CD8-positive, alpha-beta memory T cell (primary cell): ENCODE measurements at regions not wholly inside any gene's neighbourhood (a gene's known extent, or its start where the extent isn't known, plus 50 kb on each side); places are given as distances from the start of the nearest gene placed in this dataset.

Experiments used
- CTCF ChIA-PET: fragments of 350-600 bp; sonication (Branson Sonifier 250); formaldehyde crosslinking; loops from one replicate; lab custom pipeline; 2021; ENCODE audit warnings: antibody characterized with exemption; lab: Charles Lee
- POLR2A ChIA-PET: fragments of 350-600 bp; sonication (Branson Sonifier 250); formaldehyde crosslinking; loops from one replicate; lab custom pipeline; 2021; ENCODE audit warnings: antibody characterized with exemption; lab: Charles Lee
- DNase-seq, 5 donors: peaks; one replicate each; pipeline versions ENCODE4 v3.0.0 to v3.0.0-alpha.2; 2020 to 2022; ENCODE audit warnings: mixed read lengths in 1 of 5
- H3K27ac ChIP-seq: one replicate; pipeline ENCODE4 v1.7.0; 2013; ENCODE audit warnings: low read depth, mild to moderate bottlenecking, low read length, moderate library complexity
- H3K27me3 ChIP-seq: 2 replicates; pipeline ENCODE4 v1.7.0; 2013; ENCODE audit warnings: low read length, mild to moderate bottlenecking; ENCODE audit not compliant: insufficient read depth, poor library complexity, severe bottlenecking
- H3K36me3 ChIP-seq: 2 replicates; pipeline ENCODE4 v1.7.0; 2013; ENCODE audit warnings: mild to moderate bottlenecking, low read length, moderate library complexity; ENCODE audit not compliant: insufficient read depth
- H3K4me1 ChIP-seq: 2 replicates; pipeline ENCODE4 v1.7.0; 2013; ENCODE audit warnings: mild to moderate bottlenecking, low read length, moderate library complexity; ENCODE audit not compliant: insufficient read depth
- H3K4me3 ChIP-seq: 2 replicates; pipeline ENCODE4 v1.7.0; 2013; ENCODE audit warnings: mild to moderate bottlenecking, low read length
- H3K9me3 ChIP-seq: 2 replicates; pipeline ENCODE4 v1.7.0; 2013; ENCODE audit warnings: mild to moderate bottlenecking, low read length
- H3K27ac Mint-ChIP-seq, 8 donors: one replicate each; pipeline ENCODE4 v1.8.0; 2020 to 2021; ENCODE audit warnings: mixed read lengths in 8 of 8, mild to moderate bottlenecking in 6 of 8, inconsistent platforms in 3 of 8, moderate library complexity in 3 of 8
- H3K27me3 Mint-ChIP-seq, 2 donors: one replicate each; pipeline ENCODE4 v1.8.0; 2020 to 2021; ENCODE audit warnings: mixed read lengths in 2 of 2, mild to moderate bottlenecking in 1 of 2, moderate library complexity in 1 of 2
- H3K36me3 Mint-ChIP-seq, 3 donors: one replicate each; pipeline ENCODE4 v1.8.0; 2020 to 2021; ENCODE audit warnings: mixed read lengths in 3 of 3, inconsistent platforms in 1 of 3, mild to moderate bottlenecking in 1 of 3
- H3K4me1 Mint-ChIP-seq, 3 donors: one replicate each; pipeline ENCODE4 v1.8.0; 2020 to 2021; ENCODE audit warnings: mixed read lengths in 3 of 3, inconsistent platforms in 1 of 3, mild to moderate bottlenecking in 1 of 3
- H3K4me3 Mint-ChIP-seq, 7 donors: one replicate each; pipeline ENCODE4 v1.8.0; 2020 to 2021; ENCODE audit warnings: mixed read lengths in 7 of 7, mild to moderate bottlenecking in 6 of 7, moderate library complexity in 4 of 7, inconsistent platforms in 2 of 7
- H3K9me3 Mint-ChIP-seq, 5 donors: one replicate each; pipeline ENCODE4 v1.8.0; 2020 to 2022; ENCODE audit warnings: mixed read lengths in 5 of 5, mild to moderate bottlenecking in 3 of 5, moderate library complexity in 2 of 5, inconsistent platforms in 1 of 5

DNA sequence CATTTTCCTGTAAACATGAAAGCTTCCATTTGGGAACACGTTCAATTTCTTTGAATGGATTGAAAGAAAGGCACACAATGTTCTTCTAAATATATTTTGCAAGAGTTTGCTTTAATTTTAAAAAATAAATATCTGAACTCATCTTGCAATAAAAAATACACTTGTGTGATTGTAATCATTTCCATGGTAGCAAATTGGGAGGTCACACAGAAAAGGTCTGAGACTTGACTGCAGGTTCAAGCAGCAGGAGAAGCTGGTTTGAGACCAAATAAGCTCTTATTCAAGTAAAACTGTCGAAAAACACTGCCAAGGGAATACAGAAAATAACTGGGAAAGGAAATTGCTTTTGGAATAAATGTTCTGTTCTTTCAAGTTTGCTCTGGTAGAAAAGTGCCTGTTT, 498.9 kb downstream of the ADGRL2 start:
- POLR2A ChIA-PET, result no interaction called here
- Mint-ChIP-seq H3K9me3 (peaks cover 0 to 18% (median 15%) of the 10 kb centered on the region in 5 donors), H3K27me3 (no peaks in the 10 kb centered on the region), H3K36me3 (no peaks in the 10 kb centered on the region), H3K4me3 (no peak overlapping the region), H3K4me1 (no peaks in the 10 kb centered on the region), H3K27ac (no peak overlapping the region)
- H3K27ac ChIP-seq, result no peak overlapping the region
- no peaks in the 10 kb centered on the region for H3K9me3 ChIP-seq
- no peak overlapping the region for H3K4me3 ChIP-seq
- H3K36me3 ChIP-seq, result no peaks in the 10 kb centered on the region
- CTCF ChIA-PET, result no interaction called here
- DNase-seq, result no peak
- no peaks in the 10 kb centered on the region for H3K4me1 ChIP-seq
- H3K27me3 ChIP-seq, result no peaks in the 10 kb centered on the region

DNA sequence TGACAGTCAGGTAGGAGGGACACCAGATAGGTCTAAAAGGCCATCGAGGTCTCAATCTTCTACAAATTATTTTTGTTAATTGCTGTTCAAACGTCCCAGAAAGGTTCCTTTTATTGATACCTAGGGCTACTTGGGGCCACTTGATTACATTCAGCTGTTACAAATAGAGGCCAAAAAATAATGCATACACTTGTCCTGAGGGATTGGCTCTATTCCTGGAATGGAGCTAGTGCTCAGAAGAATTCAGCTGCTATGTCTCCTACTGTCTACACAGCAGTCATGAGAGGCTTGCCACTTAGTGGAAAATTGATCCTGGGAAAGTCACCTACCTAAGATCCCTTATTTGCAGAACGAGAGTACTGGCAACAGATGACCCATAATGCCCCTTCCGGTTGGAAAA, 498.3 kb downstream of the ADGRL2 start:
- Histone ChIP-seq H3K36me3 (no peaks in the 10 kb centered on the region), H3K9me3 (no peaks in the 10 kb centered on the region), H3K4me3 (no peak overlapping the region), H3K4me1 (no peaks in the 10 kb centered on the region), H3K27me3 (no peaks in the 10 kb centered on the region), H3K27ac (no peak overlapping the region)
- H3K9me3 Mint-ChIP-seq, result peaks cover 0 to 20% (median 16%) of the 10 kb centered on the region in 5 donors
- H3K36me3 Mint-ChIP-seq, result no peaks in the 10 kb centered on the region
- H3K27ac Mint-ChIP-seq, result no peak overlapping the region
- H3K4me1 Mint-ChIP-seq, result no peaks in the 10 kb centered on the region
- CTCF ChIA-PET, result no interaction called here
- H3K27me3 Mint-ChIP-seq, result no peaks in the 10 kb centered on the region
- POLR2A ChIA-PET, result no interaction called here
- DNase-seq, result no peak
- no peak overlapping the region for H3K4me3 Mint-ChIP-seq

DNA sequence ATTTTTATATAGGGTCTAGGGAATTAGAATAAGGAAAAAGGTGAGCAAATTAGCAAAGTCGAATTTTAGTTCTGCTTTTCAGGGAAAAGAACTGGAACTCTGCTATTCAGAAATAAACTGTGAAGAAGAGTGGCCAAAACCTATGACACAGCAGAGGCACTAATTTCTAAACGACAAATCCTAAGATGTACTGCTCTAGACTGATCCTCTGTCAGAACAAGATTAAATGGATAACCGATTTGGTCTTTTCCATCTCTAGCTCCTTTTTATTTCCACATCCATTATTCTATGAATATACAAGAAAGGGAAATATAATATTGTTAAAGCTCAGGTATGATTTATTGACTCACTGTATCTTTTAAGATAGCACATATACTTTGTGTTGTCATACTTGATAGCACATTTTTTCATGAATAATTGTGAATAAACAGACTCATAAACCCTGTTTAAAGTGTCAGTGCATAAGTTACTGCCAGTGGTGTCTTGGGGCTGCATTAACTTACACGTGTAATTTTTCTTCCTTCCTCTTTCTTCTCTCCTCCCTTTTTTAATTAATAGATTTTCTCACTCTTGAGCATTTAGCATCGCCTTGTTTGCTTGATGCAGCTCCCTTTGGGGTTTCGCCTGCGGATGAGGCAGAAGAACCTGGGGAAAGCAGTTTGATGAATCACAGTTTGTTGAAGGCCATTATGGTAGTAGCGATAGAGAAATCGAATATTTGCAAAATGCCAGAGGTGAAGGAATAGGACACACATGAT, 496.6 kb downstream of the ADGRL2 start:
- no peak for DNase-seq
- H3K4me1 ChIP-seq, result no peaks in the 10 kb centered on the region
- no peak overlapping the region for H3K4me3 ChIP-seq
- no peaks in the 10 kb centered on the region for H3K27me3 ChIP-seq
- Mint-ChIP-seq H3K27ac (no peak overlapping the region), H3K4me1 (no peaks in the 10 kb centered on the region), H3K4me3 (no peak overlapping the region), H3K9me3 (peaks cover 0 to 20% (median 11%) of the 10 kb centered on the region in 5 donors), H3K36me3 (no peaks in the 10 kb centered on the region), H3K27me3 (no peaks in the 10 kb centered on the region)
- no peaks in the 10 kb centered on the region for H3K9me3 ChIP-seq
- H3K36me3 ChIP-seq, result no peaks in the 10 kb centered on the region
- ChIA-PET CTCF (no interaction called here), POLR2A (no interaction called here)
- no peak overlapping the region for H3K27ac ChIP-seq

DNA sequence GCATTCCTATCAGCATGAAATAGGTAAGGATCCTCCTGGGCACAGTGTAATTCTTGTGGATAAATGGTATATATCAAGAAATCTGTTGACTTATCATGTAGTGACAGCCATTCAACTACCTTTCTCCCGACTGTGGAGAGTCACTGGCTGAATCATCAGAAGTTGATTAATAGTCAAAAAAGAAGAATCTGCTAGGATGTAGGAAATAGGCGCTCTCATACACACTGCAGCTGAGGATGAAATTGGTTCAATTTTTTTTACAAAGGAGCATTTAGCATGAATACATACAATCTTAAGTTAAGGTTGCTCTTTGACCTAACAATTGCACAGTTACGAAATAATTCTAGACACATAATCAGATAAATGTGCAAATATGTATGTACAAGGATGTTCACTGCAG, 486.8 kb downstream of the ADGRL2 start:
- no peak overlapping the region for H3K27ac ChIP-seq
- Mint-ChIP-seq H3K9me3 (peaks cover 0 to 9% (median under 1%) of the 10 kb centered on the region in 5 donors), H3K4me3 (no peak overlapping the region), H3K27me3 (no peaks in the 10 kb centered on the region), H3K4me1 (no peaks in the 10 kb centered on the region), H3K27ac (no peak overlapping the region), H3K36me3 (no peaks in the 10 kb centered on the region)
- ChIA-PET POLR2A (no interaction called here), CTCF (no interaction called here)
- no peaks in the 10 kb centered on the region for H3K36me3 ChIP-seq
- H3K4me3 ChIP-seq, result no peak overlapping the region
- no peaks in the 10 kb centered on the region for H3K9me3 ChIP-seq
- no peak for DNase-seq
- H3K27me3 ChIP-seq, result no peaks in the 10 kb centered on the region
- H3K4me1 ChIP-seq, result no peaks in the 10 kb centered on the region

DNA sequence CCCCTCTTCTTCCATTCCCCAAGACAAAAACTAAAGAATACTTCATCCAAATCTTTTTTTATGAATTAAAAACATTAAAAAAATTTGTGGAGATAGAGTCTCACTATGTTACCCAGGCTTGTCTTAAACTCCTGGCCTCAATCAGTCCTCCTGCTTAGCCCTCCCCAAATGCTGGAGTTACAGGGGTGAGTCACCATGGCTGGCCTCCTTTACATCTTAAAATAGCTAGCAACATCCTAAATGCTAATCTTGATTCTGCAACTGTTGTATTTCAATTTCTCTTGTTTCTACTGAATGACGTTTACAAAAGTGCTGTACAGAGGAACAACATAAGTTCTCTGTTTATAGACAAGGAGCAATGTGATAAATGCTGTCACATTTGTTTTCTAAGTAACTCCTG, 483.5 kb downstream of the ADGRL2 start:
- Mint-ChIP-seq H3K4me1 (no peaks in the 10 kb centered on the region), H3K36me3 (no peaks in the 10 kb centered on the region), H3K27ac (no peak overlapping the region), H3K9me3 (peaks cover 0 to 21% (median 7%) of the 10 kb centered on the region in 5 donors), H3K4me3 (no peak overlapping the region), H3K27me3 (no peaks in the 10 kb centered on the region)
- Histone ChIP-seq H3K36me3 (no peaks in the 10 kb centered on the region), H3K4me3 (no peak overlapping the region), H3K4me1 (no peaks in the 10 kb centered on the region), H3K27ac (no peak overlapping the region), H3K27me3 (no peaks in the 10 kb centered on the region), H3K9me3 (no peaks in the 10 kb centered on the region)
- ChIA-PET POLR2A (no interaction called here), CTCF (no interaction called here)
- DNase-seq, result no peak

DNA sequence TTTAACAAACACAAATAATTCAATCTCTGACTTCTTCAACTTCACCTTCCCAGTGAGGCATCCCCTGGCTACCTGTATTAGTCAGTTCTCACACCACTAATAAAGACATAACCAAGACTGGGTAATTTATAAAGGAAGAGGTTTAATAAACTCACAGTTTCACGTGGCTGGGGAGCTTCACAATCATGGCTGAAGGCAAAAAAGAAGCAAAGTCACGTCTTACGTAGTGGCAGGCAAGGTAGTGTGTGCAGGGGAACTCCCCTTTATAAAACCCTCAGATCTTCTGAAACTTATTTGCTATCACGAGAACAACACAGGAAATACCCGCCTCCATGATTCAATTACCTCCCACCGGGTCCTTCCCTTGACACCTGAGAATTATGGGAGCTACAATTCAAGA, 478.5 kb downstream of the ADGRL2 start:
- ChIA-PET CTCF (no interaction called here), POLR2A (no interaction called here)
- no peaks in the 10 kb centered on the region for H3K4me1 Mint-ChIP-seq
- no peaks in the 10 kb centered on the region for H3K27me3 Mint-ChIP-seq
- H3K36me3 ChIP-seq, result no peaks in the 10 kb centered on the region
- H3K27me3 ChIP-seq, result no peaks in the 10 kb centered on the region
- no peaks in the 10 kb centered on the region for H3K36me3 Mint-ChIP-seq
- H3K27ac ChIP-seq, result no peak overlapping the region
- no peak overlapping the region for H3K27ac Mint-ChIP-seq
- no peaks in the 10 kb centered on the region for H3K9me3 ChIP-seq
- H3K4me1 ChIP-seq, result no peaks in the 10 kb centered on the region
- peaks cover 0 to 31% (median 7%) of the 10 kb centered on the region in 5 donors for H3K9me3 Mint-ChIP-seq
- H3K4me3 ChIP-seq, result no peak overlapping the region
- no peak for DNase-seq
- no peak overlapping the region for H3K4me3 Mint-ChIP-seq

DNA sequence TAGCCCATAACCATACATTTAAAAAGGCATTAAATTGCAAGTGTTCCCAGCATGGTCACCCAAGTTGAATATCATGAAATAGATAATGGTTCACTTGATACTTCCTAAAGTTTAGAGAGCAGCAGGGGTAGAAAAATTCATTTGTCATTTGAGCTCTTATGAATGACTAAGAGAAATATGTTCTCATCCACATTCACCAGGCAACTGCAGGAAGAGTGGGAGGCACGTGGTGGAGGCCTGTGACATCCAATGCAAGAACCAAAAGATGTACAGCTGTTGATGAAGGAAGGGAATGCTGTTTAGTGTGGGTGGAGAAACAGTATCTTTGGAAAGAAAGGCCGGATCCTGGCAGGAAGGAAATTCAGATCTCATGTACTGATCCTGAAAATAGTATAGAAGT, 473.1 kb downstream of the ADGRL2 start:
- no peak overlapping the region for H3K4me3 ChIP-seq
- no peak for DNase-seq

DNA sequence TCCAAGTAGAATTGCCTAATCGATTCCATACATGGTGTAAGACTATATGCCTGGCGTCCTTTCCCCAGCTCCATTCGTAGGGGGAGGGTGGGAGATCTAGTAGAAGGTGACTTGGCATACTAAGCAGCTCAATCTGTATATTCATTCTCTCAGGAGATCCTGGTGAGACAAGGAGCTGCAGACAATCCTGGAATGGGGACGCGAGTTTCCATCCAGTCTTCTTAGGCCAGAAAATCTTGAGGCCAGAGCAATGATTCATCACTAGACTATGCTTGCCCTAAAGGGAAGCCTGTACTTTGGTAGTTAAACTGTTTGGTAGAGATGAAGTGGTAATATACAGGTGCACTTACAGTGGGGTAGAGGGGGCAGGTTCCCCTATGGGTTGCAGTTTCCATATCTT, 468.7 kb downstream of the ADGRL2 start:
- no peaks in the 10 kb centered on the region for H3K36me3 Mint-ChIP-seq
- no peak overlapping the region for H3K4me3 Mint-ChIP-seq
- CTCF ChIA-PET, result no interaction called here
- POLR2A ChIA-PET, result no interaction called here
- Histone ChIP-seq H3K27ac (no peak overlapping the region), H3K27me3 (no peaks in the 10 kb centered on the region), H3K9me3 (no peaks in the 10 kb centered on the region), H3K36me3 (no peaks in the 10 kb centered on the region), H3K4me3 (no peak overlapping the region), H3K4me1 (no peaks in the 10 kb centered on the region)
- no peaks in the 10 kb centered on the region for H3K4me1 Mint-ChIP-seq
- H3K9me3 Mint-ChIP-seq, result peaks cover 3 to 11% (median 8%) of the 10 kb centered on the region in 5 donors
- H3K27ac Mint-ChIP-seq, result no peak overlapping the region
- peaks cover 0 to 1% of the 10 kb centered on the region in 2 donors for H3K27me3 Mint-ChIP-seq
- no peak for DNase-seq

More for the DNA sequence above, 473.1 kb downstream of the ADGRL2 start:
- H3K4me1 ChIP-seq, result no peaks in the 10 kb centered on the region
- Mint-ChIP-seq H3K27ac (no peak overlapping the region), H3K36me3 (no peaks in the 10 kb centered on the region), H3K27me3 (no peaks in the 10 kb centered on the region), H3K9me3 (peaks cover 0 to 13% (median 4%) of the 10 kb centered on the region in 5 donors), H3K4me1 (no peaks in the 10 kb centered on the region), H3K4me3 (no peak overlapping the region)
- H3K27ac ChIP-seq, result no peak overlapping the region
- H3K9me3 ChIP-seq, result no peaks in the 10 kb centered on the region
- no peaks in the 10 kb centered on the region for H3K36me3 ChIP-seq
- H3K27me3 ChIP-seq, result no peaks in the 10 kb centered on the region
- ChIA-PET CTCF (no interaction called here), POLR2A (no interaction called here)
